ENCODE measurements at regions not wholly inside any gene's neighbourhood (a gene's known extent, or its start where the extent isn't known, plus 50 kb on each side); places are given as distances from the start of the nearest gene placed in this dataset.

- POLR2A ChIA-PET, result no interaction called here
- Histone ChIP-seq H3K9ac (ENCODE audit: low read length) (no peak overlapping the region), H3K36me3 (ENCODE audit: control insufficient read depth in 1 of 2, insufficient read depth in 2 of 2, low read length in 2 of 2) (no peaks in the 10 kb centered on the region), H3K79me2 (ENCODE audit: insufficient read depth, low read length) (no peaks in the 10 kb centered on the region), H3K27me3 (ENCODE audit: insufficient read depth, low read length) (no peaks in the 10 kb centered on the region), H3K4me1 (ENCODE audit: control insufficient read depth in 1 of 2, insufficient read depth in 2 of 2, low read length in 2 of 2) (no peaks in the 10 kb centered on the region), H3K27ac (ENCODE audit: low read depth, low read length) (no peak overlapping the region), H4K20me1 (ENCODE audit: insufficient read depth) (no peaks in the 10 kb centered on the region), H2AFZ (ENCODE audit: low read depth, low read length, poor library complexity, severe bottlenecking) (no peak overlapping the region), H3K4me3 (replicated peaks in 1 of 2; ENCODE audit: low read depth in 1 of 2, low read length in 2 of 2) (no peak overlapping the region), H3K4me2 (ENCODE audit: low read length) (no peak overlapping the region), H3K9me2 (ENCODE audit: insufficient read depth) (no peaks in the 10 kb centered on the region), H3K9me3 (ENCODE audit: control insufficient read depth in 1 of 2, insufficient read depth in 1 of 2, low read depth in 1 of 2, low read length in 2 of 2) (peaks cover 4 to 18% of the 10 kb centered on the region in 2 experiments; a peak in 2 of 4 replicates)
- DNase-seq (ENCODE audit: low read depth, low spot score) (no peak), ATAC-seq (no peak)
- RAD21 ChIA-PET (ENCODE audit: low non-redundant PET in 1 of 2, low total read pairs in 2 of 2, uncharacterized antibody in 2 of 2, unreplicated experiment in 2 of 2), result no interaction called here
- intact Hi-C loops (cut with micrococcal nuclease), result no loop called here
- no peak for TF ChIP-seq TCF7L2 (IDR thresholded peaks at IDR 0.05; ENCODE audit: borderline replicate concordance, extremely low read depth, insufficient read depth, insufficient read length)
- no peak for TF ChIP-seq SIN3A (IDR thresholded peaks at IDR 0.05; ENCODE audit: low read depth)
- no peak for TF ChIP-seq FOSL1 (IDR thresholded peaks at IDR 0.05; ENCODE audit: low read depth)
- no peak for TF ChIP-seq RAD21 (IDR thresholded peaks at IDR 0.05; ENCODE audit: low read depth)
- no peak for TF ChIP-seq ZBTB33 (IDR thresholded peaks at IDR 0.05; ENCODE audit: extremely low read depth, insufficient replicate concordance, low read length)
- TF ChIP-seq ZFX (IDR thresholded peaks at IDR 0.05), result no peak
- no peak for TF ChIP-seq ELF1 (IDR thresholded peaks at IDR 0.05; ENCODE audit: borderline replicate concordance, low read depth)
- TF ChIP-seq SRF (IDR thresholded peaks at IDR 0.05; ENCODE audit: low read depth), result no peak
- no peak for TF ChIP-seq ZNF274 (IDR thresholded peaks at IDR 0.05; ENCODE audit: low read depth, low read length)
- TF ChIP-seq CEBPB (IDR thresholded peaks at IDR 0.05; ENCODE audit: low read depth), result no peak
- no peak for TF ChIP-seq EZH2 (IDR thresholded peaks at IDR 0.05)
- TF ChIP-seq MAX (IDR thresholded peaks at IDR 0.05), result no peak
- TF ChIP-seq POLR2AphosphoS5 (IDR thresholded peaks at IDR 0.05; ENCODE audit: low read depth, low read length), result no peak
- TF ChIP-seq CTCF (IDR thresholded peaks at IDR 0.05 in 2 of 3, conservative IDR thresholded peaks at IDR 0.05 in 1 of 3; ENCODE audit: borderline replicate concordance in 1 of 3, insufficient read depth in 1 of 3, low read depth in 2 of 3, low read length in 2 of 3), result no peak
- no peak for TF ChIP-seq ATF3 (IDR thresholded peaks at IDR 0.05)
- no peak for TF ChIP-seq REST (IDR thresholded peaks at IDR 0.05; ENCODE audit: low read depth)
- TF ChIP-seq EZH2phosphoT487 (IDR thresholded peaks at IDR 0.05; ENCODE audit: borderline replicate concordance), result no peak
- no peak for TF ChIP-seq SP1 (IDR thresholded peaks at IDR 0.05; ENCODE audit: low read depth)
- TF ChIP-seq POLR2A (IDR thresholded peaks at IDR 0.05; ENCODE audit: borderline replicate concordance, extremely low read depth, insufficient read depth, insufficient read length), result no peak
- CTCF ChIA-PET, result no interaction called here
- no TSS peak for BruUV-seq (replicated peaks)
These were observed 1532.5 kb upstream of the CADM2 start for GRCh38 chr3:83426300-83426699.
